ENCODE measurements at regions not wholly inside any gene's neighbourhood (a gene's known extent, or its start where the extent isn't known, plus 50 kb on each side); places are given as distances from the start of the nearest gene placed in this dataset.
"Not testable (repeated sequence)": the region's sequence is repeated elsewhere in the genome, so short reads cannot be mapped to it uniquely, and the experiment has no call there.

DNA sequence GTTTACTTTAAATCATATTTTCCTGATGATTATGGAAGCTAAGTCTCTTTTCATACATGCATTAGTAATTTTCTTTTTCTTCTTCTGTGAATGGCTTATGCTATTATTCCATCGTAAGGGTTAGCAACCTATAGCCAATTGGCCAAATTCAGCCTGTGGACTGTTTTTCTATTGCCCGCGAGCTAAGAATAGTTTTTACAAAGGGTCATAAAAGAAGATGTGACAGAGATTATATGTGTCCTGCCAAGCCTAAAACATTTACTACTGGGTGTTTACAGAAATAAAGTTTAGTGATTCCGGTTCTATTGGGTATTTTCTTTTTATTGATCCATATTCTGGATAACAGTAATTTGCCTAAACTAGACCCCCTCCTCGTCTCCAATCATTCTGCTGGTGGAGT lies 268.8 kb upstream of the DIO3 start:
- H3K4me1 ChIP-seq (ENCODE audit: insufficient read depth, low read length): peaks cover 25% of the 10 kb centered on the region
- no peak overlapping the region for H3K4me3 ChIP-seq (ENCODE audit: low read length)
- no peak overlapping the region for H3K9ac ChIP-seq (ENCODE audit: low read depth, low read length)
- H3K9me3 ChIP-seq (ENCODE audit: insufficient read depth, low read depth, low read length): peaks cover 27% of the 10 kb centered on the region
- H3K27ac ChIP-seq (ENCODE audit: low read depth, low read length): no peak overlapping the region
- 98% methylated on average over 5 of the region's 5 CpGs for WGBS
- H3K36me3 ChIP-seq (ENCODE audit: insufficient read depth, low read length): no peaks in the 10 kb centered on the region
- no peaks in the 10 kb centered on the region for H3K27me3 ChIP-seq (ENCODE audit: insufficient read depth, low read length)

DNA sequence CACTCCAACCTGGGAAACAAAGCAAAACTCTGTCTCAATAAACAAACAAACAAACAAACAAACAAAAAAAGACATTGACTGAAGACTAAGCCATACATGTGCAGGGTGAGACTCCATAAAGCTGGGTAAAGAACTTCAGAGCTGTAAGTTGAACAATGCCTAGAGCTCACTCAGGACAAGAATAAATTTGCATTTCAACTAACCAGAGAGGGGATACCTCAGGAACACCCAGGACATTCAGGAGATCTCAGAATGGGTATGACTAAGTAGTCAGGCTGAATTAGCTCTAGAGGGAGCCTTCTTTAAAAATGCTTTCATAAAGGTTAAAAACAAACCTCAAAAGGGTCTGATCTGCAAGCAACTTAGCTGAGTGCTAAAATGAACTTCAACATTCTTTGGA lies 267.7 kb upstream of the DIO3 start:
- Histone ChIP-seq H3K36me3 (ENCODE audit: insufficient read depth, low read length) (no peaks in the 10 kb centered on the region), H3K27ac (ENCODE audit: low read depth, low read length) (peak overlapping the region; percentile 91), H3K9me3 (ENCODE audit: insufficient read depth, low read depth, low read length) (peaks cover 35% of the 10 kb centered on the region), H3K27me3 (ENCODE audit: insufficient read depth, low read length) (no peaks in the 10 kb centered on the region), H3K4me1 (ENCODE audit: insufficient read depth, low read length) (peaks cover 23% of the 10 kb centered on the region), H3K9ac (ENCODE audit: low read depth, low read length) (peak overlapping the region; percentile 35; the same call in 1 of the 2 replicates), H3K4me3 (ENCODE audit: low read length) (no peak overlapping the region)

DNA sequence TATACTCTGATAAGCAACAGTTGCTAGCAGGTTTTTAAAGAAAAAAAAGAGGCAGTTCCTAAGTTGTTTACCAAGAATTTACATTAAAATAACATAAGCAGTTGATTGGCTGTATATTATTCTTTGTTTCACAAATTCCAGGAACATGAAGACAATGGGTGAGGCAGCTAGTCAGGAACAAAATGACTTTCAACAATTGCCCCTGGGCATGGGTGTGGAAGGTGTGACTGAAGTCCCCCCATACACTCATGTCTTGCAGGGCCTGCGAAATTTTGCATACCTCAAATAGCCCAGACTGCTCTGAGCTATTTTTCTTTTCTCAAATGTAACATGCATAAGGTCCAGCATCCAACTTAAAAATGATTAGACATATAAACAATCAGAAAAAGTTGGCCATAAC lies 267.2 kb upstream of the DIO3 start:
- peak overlapping the region; percentile 35; the same call in 1 of the 2 replicates for H3K9ac ChIP-seq (ENCODE audit: low read depth, low read length)
- H3K27me3 ChIP-seq (ENCODE audit: insufficient read depth, low read length): no peaks in the 10 kb centered on the region
- H3K4me3 ChIP-seq (ENCODE audit: low read length): no peak overlapping the region
- 93% methylated on average over 1 of the region's 1 CpG for WGBS
- H3K36me3 ChIP-seq (ENCODE audit: insufficient read depth, low read length): no peaks in the 10 kb centered on the region
- peaks cover 35% of the 10 kb centered on the region for H3K9me3 ChIP-seq (ENCODE audit: insufficient read depth, low read depth, low read length)
- peak overlapping the region; percentile 91 for H3K27ac ChIP-seq (ENCODE audit: low read depth, low read length)
- H3K4me1 ChIP-seq (ENCODE audit: insufficient read depth, low read length): peaks cover 20% of the 10 kb centered on the region

DNA sequence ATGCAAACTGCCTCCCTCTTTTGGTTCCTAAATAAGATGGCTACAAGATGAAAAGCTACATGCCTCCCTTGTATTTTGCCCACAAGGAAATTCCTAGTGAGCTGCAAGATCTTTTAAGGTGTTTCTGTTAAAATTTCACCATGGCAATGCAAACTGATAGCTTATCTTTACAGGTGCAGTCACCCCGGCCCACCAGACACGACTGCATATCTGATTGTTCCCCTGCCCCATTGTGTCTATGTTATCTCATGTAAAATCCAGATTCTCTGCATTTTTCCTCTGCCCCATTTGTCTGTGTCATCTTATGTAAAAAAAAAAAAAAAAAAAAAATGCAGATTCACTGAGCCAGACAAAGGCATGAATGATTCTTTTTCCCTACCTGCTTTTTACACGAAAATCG lies 261.5 kb upstream of the DIO3 start:
- Histone ChIP-seq H3K4me1 (ENCODE audit: insufficient read depth, low read length) (peaks cover 24% of the 10 kb centered on the region), H3K9me3 (ENCODE audit: insufficient read depth, low read depth, low read length) (peaks cover 33% of the 10 kb centered on the region), H3K27ac (ENCODE audit: low read depth, low read length) (peak overlapping the region; percentile 70; the same call in 1 of the 2 replicates)
- not testable (repeated sequence) for H3K27me3 ChIP-seq (ENCODE audit: insufficient read depth, low read length); H3K4me3 ChIP-seq (ENCODE audit: low read length); H3K9ac ChIP-seq (ENCODE audit: low read depth, low read length); H3K36me3 ChIP-seq (ENCODE audit: insufficient read depth, low read length)
- WGBS: 73% methylated on average over 4 of the region's 4 CpGs

DNA sequence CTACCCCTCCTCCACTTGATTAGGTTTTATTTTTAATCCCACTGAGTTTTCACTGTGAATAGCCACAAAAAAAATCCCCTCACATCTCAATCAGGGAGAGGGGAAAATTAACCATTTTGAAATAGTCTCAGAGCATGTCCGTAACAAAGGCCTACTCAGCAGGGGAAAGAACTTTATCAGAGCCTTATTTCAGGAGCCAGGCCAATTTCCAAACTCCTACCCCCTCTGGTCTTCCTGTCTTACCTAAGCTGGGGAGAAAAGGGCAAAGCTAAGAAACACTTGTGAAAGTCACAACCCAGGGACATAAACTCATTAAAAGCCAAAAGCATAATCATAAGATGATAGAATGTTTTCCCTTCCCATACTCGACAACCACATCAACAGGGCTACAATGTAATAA lies 260.3 kb upstream of the DIO3 start:
- H3K4me1 ChIP-seq (ENCODE audit: insufficient read depth, low read length): peaks cover 24% of the 10 kb centered on the region
- WGBS: 50% methylated on average over 1 of the region's 2 CpGs
- H3K9ac ChIP-seq (ENCODE audit: low read depth, low read length): peak overlapping the region; percentile 41; the same call in 1 of the 2 replicates
- H3K27me3 ChIP-seq (ENCODE audit: insufficient read depth, low read length): no peaks in the 10 kb centered on the region
- H3K36me3 ChIP-seq (ENCODE audit: insufficient read depth, low read length): no peaks in the 10 kb centered on the region
- peaks cover 22% of the 10 kb centered on the region for H3K9me3 ChIP-seq (ENCODE audit: insufficient read depth, low read depth, low read length)
- 0 out of 2 replicates have a peak overlapping the region, but pooled peaks have one; percentile 6 for H3K4me3 ChIP-seq (ENCODE audit: low read length)
- H3K27ac ChIP-seq (ENCODE audit: low read depth, low read length): peak overlapping the region; percentile 87

DNA sequence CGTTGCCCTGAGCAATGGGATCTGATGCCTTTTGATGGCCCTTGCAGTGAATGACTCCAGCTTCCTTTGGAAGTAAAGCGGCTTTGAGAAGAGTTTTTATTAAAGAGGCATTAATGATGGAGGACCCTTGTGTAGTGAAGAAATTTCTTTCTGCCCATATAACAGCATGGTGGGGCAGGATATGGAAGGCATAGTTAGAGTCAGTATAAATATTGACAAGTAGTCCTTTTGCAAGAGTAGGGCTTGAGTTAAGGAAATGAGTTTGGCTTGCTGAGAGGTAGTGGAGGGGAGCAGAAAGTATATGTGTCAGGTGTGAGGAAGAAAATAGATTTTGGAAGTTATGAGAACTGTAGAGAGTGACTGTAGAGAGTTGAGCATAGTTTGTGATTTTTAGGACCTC lies 254.1 kb upstream of the DIO3 start:
- not testable (repeated sequence) for H3K4me1 ChIP-seq (ENCODE audit: insufficient read depth, low read length); H3K36me3 ChIP-seq (ENCODE audit: insufficient read depth, low read length); H3K9me3 ChIP-seq (ENCODE audit: insufficient read depth, low read depth, low read length); H3K27me3 ChIP-seq (ENCODE audit: insufficient read depth, low read length); H3K4me3 ChIP-seq (ENCODE audit: low read length); H3K27ac ChIP-seq (ENCODE audit: low read depth, low read length); H3K9ac ChIP-seq (ENCODE audit: low read depth, low read length)
- 100% methylated on average over 2 of the region's 2 CpGs for WGBS

DNA sequence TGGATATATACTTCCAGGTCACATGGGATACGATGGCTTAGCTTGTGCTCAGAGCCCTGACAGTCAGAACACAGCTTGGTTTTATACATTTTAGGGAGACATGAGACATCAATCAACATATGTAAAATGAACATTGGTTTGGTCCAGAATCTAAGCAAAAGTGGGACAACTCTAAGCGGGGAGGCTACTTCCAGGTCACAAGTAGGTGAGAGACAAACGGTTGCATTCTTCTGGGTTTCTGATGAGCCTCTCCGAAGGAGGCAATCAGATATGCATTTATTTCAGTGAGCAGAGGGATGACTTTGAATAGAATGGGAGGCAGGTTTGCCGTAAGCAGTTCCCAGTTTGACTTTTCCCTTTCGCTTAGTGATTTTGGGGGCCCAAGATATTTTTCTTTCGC lies 250.1 kb upstream of the DIO3 start:
- 82% methylated on average over 6 of the region's 7 CpGs for WGBS
- not testable (repeated sequence) for H3K9ac ChIP-seq (ENCODE audit: low read depth, low read length); H3K4me1 ChIP-seq (ENCODE audit: insufficient read depth, low read length); H3K36me3 ChIP-seq (ENCODE audit: insufficient read depth, low read length); H3K4me3 ChIP-seq (ENCODE audit: low read length); H3K27ac ChIP-seq (ENCODE audit: low read depth, low read length); H3K27me3 ChIP-seq (ENCODE audit: insufficient read depth, low read length)
- peaks cover 11% of the 10 kb centered on the region for H3K9me3 ChIP-seq (ENCODE audit: insufficient read depth, low read depth, low read length)

DNA sequence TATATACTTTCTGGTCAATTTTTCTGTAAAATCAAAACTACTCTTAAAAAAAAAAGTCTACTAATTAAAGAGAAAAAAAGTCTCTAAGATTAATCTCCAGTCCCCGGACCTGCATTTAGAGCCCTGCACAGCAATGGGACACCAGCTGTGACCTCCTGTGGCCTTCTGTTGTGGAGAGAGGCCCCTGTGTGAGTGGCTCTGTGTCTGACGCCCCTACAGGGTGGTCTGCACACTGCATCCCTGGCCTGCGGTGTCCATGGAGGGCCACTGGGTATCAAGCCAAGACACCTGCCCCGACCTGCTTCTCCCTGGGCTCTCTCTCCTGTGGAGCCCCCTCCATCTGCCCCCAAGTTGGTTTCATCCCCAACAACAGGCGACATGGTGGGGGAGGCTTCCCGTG lies 248.0 kb upstream of the DIO3 start:
- 73% methylated on average over 6 of the region's 6 CpGs for WGBS
- no peak overlapping the region for H3K27ac ChIP-seq (ENCODE audit: low read depth, low read length)
- H3K9me3 ChIP-seq (ENCODE audit: insufficient read depth, low read depth, low read length): peaks cover 22% of the 10 kb centered on the region
- no peak overlapping the region for H3K4me3 ChIP-seq (ENCODE audit: low read length)
- no peaks in the 10 kb centered on the region for H3K27me3 ChIP-seq (ENCODE audit: insufficient read depth, low read length)
- H3K36me3 ChIP-seq (ENCODE audit: insufficient read depth, low read length): no peaks in the 10 kb centered on the region
- H3K9ac ChIP-seq (ENCODE audit: low read depth, low read length): no peak overlapping the region
- H3K4me1 ChIP-seq (ENCODE audit: insufficient read depth, low read length): no peaks in the 10 kb centered on the region

DNA sequence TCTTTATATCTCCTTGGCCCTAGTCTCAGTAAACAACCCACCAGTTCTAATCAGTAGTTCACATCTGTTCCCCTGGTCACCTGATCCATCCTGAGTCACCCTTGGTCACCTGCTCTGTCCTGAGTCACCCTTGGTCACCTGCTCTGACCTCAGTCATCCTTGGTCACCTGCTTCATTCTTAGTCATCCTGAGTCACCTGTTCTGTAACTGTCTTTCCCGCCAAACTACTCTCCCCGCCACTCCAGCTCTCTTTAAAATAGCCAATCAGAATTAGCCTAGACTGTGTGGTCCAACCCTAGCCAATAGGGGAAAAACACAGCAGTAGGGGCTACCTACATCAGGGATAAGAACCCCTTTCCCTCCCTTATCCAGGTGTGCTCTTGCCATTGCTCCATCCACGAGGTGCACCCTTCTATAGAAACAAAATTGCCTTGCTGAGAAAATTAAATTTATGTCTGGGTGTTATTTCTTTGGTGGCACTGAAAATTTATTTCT lies 245.4 kb upstream of the DIO3 start:
- H3K27me3 ChIP-seq (ENCODE audit: insufficient read depth, low read length): no peaks in the 10 kb centered on the region
- H3K27ac ChIP-seq (ENCODE audit: low read depth, low read length): no peak overlapping the region
- peaks cover 22% of the 10 kb centered on the region for H3K9me3 ChIP-seq (ENCODE audit: insufficient read depth, low read depth, low read length)
- no peaks in the 10 kb centered on the region for H3K4me1 ChIP-seq (ENCODE audit: insufficient read depth, low read length)
- WGBS: 97% methylated on average over 3 of the region's 3 CpGs
- H3K36me3 ChIP-seq (ENCODE audit: insufficient read depth, low read length): no peaks in the 10 kb centered on the region
- H3K9ac ChIP-seq (ENCODE audit: low read depth, low read length): no peak overlapping the region
- H3K4me3 ChIP-seq (ENCODE audit: low read length): no peak overlapping the region

DNA sequence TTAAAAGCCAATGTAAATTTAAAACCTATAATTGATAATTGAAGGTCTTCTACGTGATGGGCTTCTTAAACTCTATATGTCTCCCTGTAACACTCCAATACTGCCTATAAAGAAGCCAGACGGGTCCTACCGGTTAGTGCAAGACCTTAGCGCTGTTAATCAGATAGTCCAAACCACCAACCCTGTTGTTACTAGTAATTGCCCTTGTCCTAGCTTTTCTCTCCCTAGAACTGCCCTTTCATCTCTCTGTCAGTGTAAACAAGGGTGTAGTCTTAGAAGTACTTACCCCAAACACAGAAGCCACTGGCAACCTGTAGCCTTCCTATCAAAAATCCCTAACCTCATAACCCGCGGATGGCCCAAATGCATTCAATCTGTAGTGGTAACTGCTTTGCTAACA lies 243.0 kb upstream of the DIO3 start:
- Histone ChIP-seq H3K36me3 (ENCODE audit: insufficient read depth, low read length) (no peaks in the 10 kb centered on the region), H3K9ac (ENCODE audit: low read depth, low read length) (no peak overlapping the region), H3K4me3 (ENCODE audit: low read length) (no peak overlapping the region), H3K27me3 (ENCODE audit: insufficient read depth, low read length) (no peaks in the 10 kb centered on the region), H3K4me1 (ENCODE audit: insufficient read depth, low read length) (no peaks in the 10 kb centered on the region), H3K9me3 (ENCODE audit: insufficient read depth, low read depth, low read length) (peaks cover 28% of the 10 kb centered on the region), H3K27ac (ENCODE audit: low read depth, low read length) (no peak overlapping the region)
- WGBS: 94% methylated on average over 6 of the region's 6 CpGs

DNA sequence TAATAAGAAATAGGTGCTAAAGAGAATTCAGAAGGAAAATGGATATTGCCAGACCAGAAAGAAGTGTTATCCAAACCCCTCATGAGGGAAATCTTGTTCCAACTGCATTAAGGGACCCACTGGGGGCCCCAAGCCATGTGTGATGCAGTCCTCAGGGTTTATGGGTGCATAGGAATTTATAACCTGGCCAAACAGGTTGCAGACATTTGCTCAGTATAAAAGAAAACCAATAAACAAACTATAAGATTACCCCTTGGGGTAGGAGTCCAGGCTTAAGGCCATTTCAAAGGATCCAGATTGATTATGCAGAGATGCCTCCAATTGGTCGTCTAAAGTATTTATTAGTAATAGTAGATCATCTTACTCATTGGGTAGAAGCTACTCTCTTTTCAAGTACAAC lies 240.9 kb upstream of the DIO3 start:
- Histone ChIP-seq H3K9ac (ENCODE audit: low read depth, low read length) (no peak overlapping the region), H3K27me3 (ENCODE audit: insufficient read depth, low read length) (no peaks in the 10 kb centered on the region), H3K36me3 (ENCODE audit: insufficient read depth, low read length) (no peaks in the 10 kb centered on the region), H3K4me1 (ENCODE audit: insufficient read depth, low read length) (no peaks in the 10 kb centered on the region), H3K4me3 (ENCODE audit: low read length) (no peak overlapping the region), H3K27ac (ENCODE audit: low read depth, low read length) (no peak overlapping the region), H3K9me3 (ENCODE audit: insufficient read depth, low read depth, low read length) (peaks cover 39% of the 10 kb centered on the region)
- WGBS: 100% methylated on average over 1 of the region's 1 CpG

DNA sequence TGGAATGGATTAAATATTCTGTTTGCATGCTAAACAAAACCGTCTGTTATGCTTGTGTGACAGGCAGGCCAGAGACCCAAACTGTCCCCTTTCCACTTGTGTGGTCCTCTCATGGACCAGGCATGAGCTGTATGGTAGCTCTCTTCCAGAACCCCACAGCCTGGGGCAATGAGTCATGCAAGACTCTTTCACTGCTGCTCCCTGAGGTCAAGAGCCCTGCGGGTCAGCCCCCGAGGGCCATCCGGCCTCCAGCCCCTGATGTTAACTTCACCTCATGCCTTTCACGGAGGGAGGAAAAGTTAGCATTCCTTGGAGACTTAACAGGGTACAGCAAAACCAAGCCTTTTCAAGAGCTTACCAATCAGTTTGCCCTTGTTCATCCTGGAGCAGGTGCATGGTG lies 239.1 kb upstream of the DIO3 start:
- H3K36me3 ChIP-seq (ENCODE audit: insufficient read depth, low read length): no peaks in the 10 kb centered on the region
- no peaks in the 10 kb centered on the region for H3K27me3 ChIP-seq (ENCODE audit: insufficient read depth, low read length)
- H3K4me1 ChIP-seq (ENCODE audit: insufficient read depth, low read length): no peaks in the 10 kb centered on the region
- peaks cover 21% of the 10 kb centered on the region; the same call in 1 of the 2 replicates for H3K9me3 ChIP-seq (ENCODE audit: insufficient read depth, low read depth, low read length)
- H3K9ac ChIP-seq (ENCODE audit: low read depth, low read length): no peak overlapping the region
- H3K27ac ChIP-seq (ENCODE audit: low read depth, low read length): no peak overlapping the region
- no peak overlapping the region for H3K4me3 ChIP-seq (ENCODE audit: low read length)
- WGBS: 86% methylated on average over 5 of the region's 5 CpGs
